ENCODE measurements at regions not wholly inside any gene's neighbourhood (a gene's known extent, or its start where the extent isn't known, plus 50 kb on each side); places are given as distances from the start of the nearest gene placed in this dataset.
A peak's percentile ranks its signal among the peaks of the same experiment; 100 is the strongest.
"Not testable (repeated sequence)": the region's sequence is repeated elsewhere in the genome, so short reads cannot be mapped to it uniquely, and the experiment has no call there.

DNA sequence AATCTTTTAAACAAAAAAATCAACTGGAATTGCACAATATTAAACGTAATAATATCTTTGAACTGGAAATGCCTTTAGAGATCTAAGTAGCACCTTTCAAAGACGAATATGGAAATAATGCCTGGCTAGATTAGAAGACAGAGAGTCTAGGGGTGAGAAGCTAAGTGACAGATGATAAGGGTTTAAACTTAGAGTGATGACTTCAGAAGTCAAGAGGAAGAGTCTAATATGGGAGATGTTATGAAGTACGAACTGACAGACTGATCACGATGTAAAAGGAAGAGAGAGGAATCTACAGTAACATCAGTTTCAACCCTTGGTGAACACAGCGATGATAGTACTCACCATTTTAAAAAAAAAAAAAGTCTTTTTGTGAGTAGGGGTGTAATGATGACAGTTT is 57.9 kb downstream of the HINT1 start:
- H3K27me3 ChIP-seq, result peaks cover 0 to under 1% (median 0%) of the 10 kb centered on the region in 7 donors
- 47 to 57% methylated on average over 5 of the region's 5 CpGs for WGBS, 2 donors
- H3K4me1 ChIP-seq, result peaks cover 0 to 17% (median 0%) of the 10 kb centered on the region in 9 donors
- H3K9me3 ChIP-seq, result no peaks in the 10 kb centered on the region
- DNase-seq, result no peak
- H3K36me3 ChIP-seq, result no peaks in the 10 kb centered on the region
- ATAC-seq, result peak in 1 of 8 donors; percentile 31
- TF ChIP-seq, protein P1, sequence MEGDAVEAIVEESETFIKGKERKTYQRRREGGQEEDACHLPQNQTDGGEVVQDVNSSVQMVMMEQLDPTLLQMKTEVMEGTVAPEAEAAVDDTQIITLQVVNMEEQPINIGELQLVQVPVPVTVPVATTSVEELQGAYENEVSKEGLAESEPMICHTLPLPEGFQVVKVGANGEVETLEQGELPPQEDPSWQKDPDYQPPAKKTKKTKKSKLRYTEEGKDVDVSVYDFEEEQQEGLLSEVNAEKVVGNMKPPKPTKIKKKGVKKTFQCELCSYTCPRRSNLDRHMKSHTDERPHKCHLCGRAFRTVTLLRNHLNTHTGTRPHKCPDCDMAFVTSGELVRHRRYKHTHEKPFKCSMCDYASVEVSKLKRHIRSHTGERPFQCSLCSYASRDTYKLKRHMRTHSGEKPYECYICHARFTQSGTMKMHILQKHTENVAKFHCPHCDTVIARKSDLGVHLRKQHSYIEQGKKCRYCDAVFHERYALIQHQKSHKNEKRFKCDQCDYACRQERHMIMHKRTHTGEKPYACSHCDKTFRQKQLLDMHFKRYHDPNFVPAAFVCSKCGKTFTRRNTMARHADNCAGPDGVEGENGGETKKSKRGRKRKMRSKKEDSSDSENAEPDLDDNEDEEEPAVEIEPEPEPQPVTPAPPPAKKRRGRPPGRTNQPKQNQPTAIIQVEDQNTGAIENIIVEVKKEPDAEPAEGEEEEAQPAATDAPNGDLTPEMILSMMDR (IDR thresholded peaks at IDR 0.05), result no peak
- intact Hi-C loops (cut with DNase I), result loop anchor here in 8 of 10 donors (5.0 to 10.0 kb wide), 5 partner anchors 242 to 1335 kb away; partner anchors contain the start of gene CHSY3 (in 4 of the 8)
- H3K27ac ChIP-seq, result no peak overlapping the region
- H3K4me3 ChIP-seq, result no peak overlapping the region

DNA sequence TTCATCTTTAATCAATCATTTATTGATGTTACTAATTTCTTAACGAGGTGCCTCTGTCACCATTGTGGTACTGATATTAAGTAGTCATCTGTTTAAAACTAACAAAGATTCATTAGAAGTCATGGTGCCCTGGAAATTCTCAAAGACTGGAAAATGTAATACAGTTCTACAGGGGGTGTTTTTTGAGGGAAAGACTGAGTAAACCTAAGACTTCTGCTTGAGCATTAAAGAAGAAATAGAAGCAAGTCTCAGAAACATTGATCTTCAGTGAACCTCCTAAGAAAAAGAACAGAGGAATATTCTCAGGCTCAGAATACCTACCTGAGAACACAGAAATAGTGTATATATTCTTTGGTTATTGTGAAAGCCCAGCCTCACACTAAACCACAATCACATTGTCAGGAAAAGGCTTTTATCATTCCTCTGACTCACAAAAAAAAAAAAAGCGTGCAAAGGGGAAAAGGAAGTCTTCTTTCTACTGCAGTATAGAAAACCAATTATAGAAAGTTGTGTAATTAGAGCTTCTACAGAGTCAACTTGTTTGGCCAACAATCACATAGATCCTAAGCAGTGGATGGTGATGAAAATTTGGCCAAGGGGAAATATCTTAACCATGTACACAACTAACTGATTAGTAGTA is 60.8 kb downstream of the HINT1 start:
- TF ChIP-seq, protein P1 (IDR thresholded peaks at IDR 0.05), result no peak
- DNase-seq (no peak), ATAC-seq (no peak)
- Histone ChIP-seq H3K9me3 (no peaks in the 10 kb centered on the region), H3K27me3 (peaks cover 0 to 2% (median 0%) of the 10 kb centered on the region in 7 donors), H3K27ac (no peak overlapping the region), H3K4me3 (no peak overlapping the region), H3K4me1 (peaks cover 0 to 12% (median 0%) of the 10 kb centered on the region in 9 donors), H3K36me3 (no peaks in the 10 kb centered on the region)
- intact Hi-C loops (cut with DNase I), result loop anchor here in 3 of 10 donors (10.0 kb wide), 3 partner anchors 239 to 1329 kb away; partner anchors contain the start of gene CHSY3 (in 1 of the 3)
- 64 to 81% methylated on average over 2 of the region's 2 CpGs for WGBS, 2 donors

DNA sequence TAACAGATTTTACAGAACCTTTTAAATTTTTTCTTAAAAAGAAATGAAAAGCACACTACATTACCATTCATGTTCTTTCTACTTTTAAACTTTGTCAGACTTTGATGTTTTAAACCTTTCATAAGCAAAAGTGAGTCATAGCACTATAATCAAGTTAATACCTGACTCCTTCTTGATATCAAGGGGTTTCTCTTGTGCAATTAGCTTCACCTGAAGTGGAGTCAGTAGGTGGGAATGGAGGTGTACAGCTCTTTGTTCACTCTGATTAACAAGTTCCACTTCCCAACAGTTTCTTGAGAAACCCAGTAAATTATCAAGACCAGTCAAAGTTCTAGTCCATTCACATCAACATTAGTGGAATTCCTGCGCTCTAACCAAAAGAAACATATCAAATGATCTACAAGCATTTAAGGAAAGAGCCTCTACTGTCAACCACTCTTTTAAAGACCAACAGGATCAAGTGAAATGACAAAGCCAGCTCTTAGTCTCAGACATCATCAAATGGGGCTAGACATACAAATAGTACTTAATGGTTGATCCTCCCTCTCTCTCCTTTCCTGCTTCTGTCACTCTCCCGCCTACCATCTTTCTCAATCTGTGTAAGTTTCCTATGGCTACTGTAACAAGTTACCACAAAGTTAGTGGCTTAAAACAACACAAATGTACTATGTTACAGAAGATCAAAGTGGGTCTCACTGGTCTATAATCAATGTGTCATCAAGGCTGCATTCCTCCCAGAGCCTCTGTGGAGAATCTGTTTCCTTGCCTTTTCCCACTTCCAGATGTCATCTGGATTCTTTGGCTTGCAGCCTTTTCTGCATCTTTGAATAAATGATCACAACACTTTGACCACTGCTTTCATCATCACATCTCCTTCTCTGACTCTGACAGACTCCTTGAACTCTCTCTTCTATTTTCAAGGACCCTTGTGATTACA is 68.0 kb downstream of the HINT1 start:
- TF ChIP-seq, protein P1 (IDR thresholded peaks at IDR 0.05), result no peak
- no peak overlapping the region for H3K4me3 ChIP-seq
- ATAC-seq (no peak), DNase-seq (no peak)
- whole genome bisulfite sequencing, 2 donors, result 78 to 87% methylated on average over 2 of the region's 2 CpGs
- peaks cover 0 to 4% (median 0%) of the 10 kb centered on the region in 7 donors for H3K27me3 ChIP-seq
- H3K36me3 ChIP-seq, result no peaks in the 10 kb centered on the region
- peaks cover 0 to 17% (median 0%) of the 10 kb centered on the region in 11 donors for H3K9me3 ChIP-seq
- no peaks in the 10 kb centered on the region for H3K4me1 ChIP-seq
- no peak overlapping the region for H3K27ac ChIP-seq
- intact Hi-C loops (cut with DNase I), result no loop called here

DNA sequence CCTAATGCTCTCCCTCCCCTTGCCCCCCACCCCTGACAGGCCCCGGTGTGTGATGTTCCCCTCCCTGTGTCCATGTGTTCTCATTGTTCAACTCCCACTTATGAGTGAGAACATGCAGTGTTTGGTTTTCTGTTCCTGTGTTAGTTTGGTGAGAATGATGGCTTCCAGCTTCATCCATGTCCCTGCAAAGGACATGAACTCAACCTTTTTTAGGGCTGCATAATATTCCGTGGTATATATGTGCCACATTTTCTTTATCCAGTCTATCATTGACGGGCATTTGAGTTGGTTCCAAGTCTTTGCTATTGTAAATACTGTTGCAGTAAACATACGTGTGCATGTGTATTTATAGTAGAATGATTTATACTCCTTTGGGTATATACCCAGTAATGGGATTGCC is 69.5 kb downstream of the HINT1 start:
- peaks cover 0 to 17% (median 0%) of the 10 kb centered on the region in 11 donors for H3K9me3 ChIP-seq
- DNase-seq; ATAC-seq; H3K27me3 ChIP-seq; H3K36me3 ChIP-seq; H3K4me1 ChIP-seq; intact Hi-C loops (cut with DNase I); H3K27ac ChIP-seq; H3K4me3 ChIP-seq: not testable (repeated sequence)
- WGBS, 2 donors, result 89% methylated on average over 4 of the region's 4 CpGs

Data from heart right ventricle (tissue), 16 donors.